Epithelial cell of esophagus (primary cell): ENCODE measurements at regions not wholly inside any gene's neighbourhood (a gene's known extent, or its start where the extent isn't known, plus 50 kb on each side); places are given as distances from the start of the nearest gene placed in this dataset.

ENCODE experiments used
- DNase-seq: peaks from one replicate; pipeline ENCODE4 v3.0.0; 2010; ENCODE audit warnings: low read depth
- H3K4me3 ChIP-seq: 2 replicates; pipeline ENCODE4 v1.5.1; 2011; ENCODE audit warnings: mild to moderate bottlenecking, low read length, control low read depth
- TF ChIP-seq, protein P1 (sequence below): IDR thresholded peaks from 2 replicates; pipeline ENCODE4 v1.5.1; 2011; ENCODE audit warnings: low read depth, mild to moderate bottlenecking, low read length, control low read depth, inconsistent platforms; ENCODE audit not compliant: insufficient read depth; ENCODE audit errors: missing control alignments

DNA sequence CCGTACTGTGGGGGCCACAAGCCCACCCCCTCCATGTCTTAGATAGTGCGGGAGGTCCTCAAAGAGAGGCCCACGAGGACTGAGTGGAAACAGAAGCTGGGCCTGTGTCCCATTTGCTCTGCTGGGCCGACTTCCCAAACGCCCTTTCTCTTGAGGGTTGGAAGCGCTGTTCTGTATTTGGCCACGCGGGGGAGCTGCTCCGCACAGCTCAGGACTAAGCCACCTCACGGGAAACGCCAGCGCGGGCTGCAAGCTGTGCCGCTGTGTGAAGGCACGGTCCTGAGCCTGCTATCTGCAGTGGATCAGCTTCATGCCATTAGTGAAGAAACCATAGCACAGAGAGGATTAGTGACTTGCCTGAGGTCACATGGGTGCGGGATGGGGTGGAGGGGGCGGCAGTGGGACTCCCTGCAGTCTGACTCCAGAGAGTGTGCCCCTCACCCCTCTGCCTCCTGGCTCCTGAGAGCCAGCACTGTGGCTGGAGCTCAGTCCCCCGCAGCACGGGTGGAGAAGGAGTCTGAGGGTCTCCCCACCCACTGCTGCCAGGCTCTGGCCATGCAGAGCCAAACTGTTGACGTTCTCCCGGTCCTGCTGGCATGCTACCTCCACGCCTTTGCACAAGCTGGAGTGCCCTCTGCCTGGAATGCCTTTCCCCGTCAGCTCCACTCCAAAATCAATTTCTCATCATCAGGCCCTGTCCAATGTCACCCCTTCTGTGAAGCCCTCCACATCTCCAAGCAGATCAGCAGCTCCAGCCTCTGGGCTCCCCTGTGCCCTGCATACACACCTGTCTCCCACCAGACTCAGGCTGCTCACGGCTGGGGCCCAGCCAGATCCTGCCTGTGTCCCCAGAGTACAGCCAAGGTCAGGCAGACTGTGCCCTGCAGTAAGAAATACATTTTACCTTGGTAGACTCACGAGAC lies 51.5 kb upstream of the LRRC32 start:
- DNase-seq: peak; percentile 79
- no peak overlapping the region for H3K4me3 ChIP-seq
- TF ChIP-seq, protein P1, sequence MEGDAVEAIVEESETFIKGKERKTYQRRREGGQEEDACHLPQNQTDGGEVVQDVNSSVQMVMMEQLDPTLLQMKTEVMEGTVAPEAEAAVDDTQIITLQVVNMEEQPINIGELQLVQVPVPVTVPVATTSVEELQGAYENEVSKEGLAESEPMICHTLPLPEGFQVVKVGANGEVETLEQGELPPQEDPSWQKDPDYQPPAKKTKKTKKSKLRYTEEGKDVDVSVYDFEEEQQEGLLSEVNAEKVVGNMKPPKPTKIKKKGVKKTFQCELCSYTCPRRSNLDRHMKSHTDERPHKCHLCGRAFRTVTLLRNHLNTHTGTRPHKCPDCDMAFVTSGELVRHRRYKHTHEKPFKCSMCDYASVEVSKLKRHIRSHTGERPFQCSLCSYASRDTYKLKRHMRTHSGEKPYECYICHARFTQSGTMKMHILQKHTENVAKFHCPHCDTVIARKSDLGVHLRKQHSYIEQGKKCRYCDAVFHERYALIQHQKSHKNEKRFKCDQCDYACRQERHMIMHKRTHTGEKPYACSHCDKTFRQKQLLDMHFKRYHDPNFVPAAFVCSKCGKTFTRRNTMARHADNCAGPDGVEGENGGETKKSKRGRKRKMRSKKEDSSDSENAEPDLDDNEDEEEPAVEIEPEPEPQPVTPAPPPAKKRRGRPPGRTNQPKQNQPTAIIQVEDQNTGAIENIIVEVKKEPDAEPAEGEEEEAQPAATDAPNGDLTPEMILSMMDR: peak; percentile 89

DNA sequence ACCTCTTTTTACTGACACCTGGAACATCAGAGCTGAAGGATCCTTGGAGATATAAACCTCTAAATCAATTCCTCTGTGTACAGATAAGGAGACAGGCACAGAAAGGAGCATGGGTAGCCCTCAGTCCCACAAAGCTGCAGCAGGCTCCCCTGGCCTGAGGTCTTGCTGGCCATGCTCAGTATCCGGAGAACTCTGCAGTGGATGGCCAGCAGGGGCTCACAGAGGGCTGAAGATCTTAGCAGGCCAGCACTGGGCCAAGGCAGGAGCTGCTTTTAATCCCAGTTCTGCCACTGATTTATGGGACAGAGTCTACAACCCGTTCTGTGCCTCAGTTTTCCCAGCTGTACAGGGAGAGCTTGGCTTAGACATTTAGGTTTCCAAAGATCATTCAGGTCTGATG lies 52.6 kb upstream of the LRRC32 start:
- H3K4me3 ChIP-seq: no peak overlapping the region
- TF ChIP-seq, protein P1: no peak
- DNase-seq: no peak

DNA sequence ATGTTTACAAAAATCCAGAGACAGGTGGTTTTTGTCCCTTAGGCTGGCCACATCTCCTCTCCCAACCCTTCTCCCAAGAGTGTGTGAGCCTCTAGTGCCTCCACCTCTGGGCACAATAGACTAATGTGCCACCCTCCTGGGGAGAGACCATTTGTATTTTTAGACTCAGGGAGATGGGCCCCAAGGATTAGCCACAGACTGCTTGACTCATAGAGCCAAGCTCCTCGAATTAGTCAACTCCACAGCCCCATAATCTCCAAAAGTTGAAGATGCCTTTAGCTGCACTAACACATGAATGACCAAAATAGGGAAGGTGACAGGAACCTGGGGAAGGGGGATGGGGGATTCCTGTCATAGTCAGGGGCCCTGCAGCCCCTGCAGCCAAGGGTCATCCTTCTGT lies 53.0 kb upstream of the LRRC32 start:
- no peak for DNase-seq
- TF ChIP-seq, protein P1: no peak
- no peak overlapping the region for H3K4me3 ChIP-seq

GRCh38 chr11:76724171-76724768 lies 53.7 kb upstream of the LRRC32 start:
- TF ChIP-seq, protein P1: no peak
- no peak for DNase-seq
- H3K4me3 ChIP-seq: no peak overlapping the region

- TF ChIP-seq, protein P1: no peak
- DNase-seq: no peak
- H3K4me3 ChIP-seq: no peak overlapping the region
Measured at GRCh38 chr11:76728227-76728626, 54.9 kb upstream of the TSKU start.

DNA sequence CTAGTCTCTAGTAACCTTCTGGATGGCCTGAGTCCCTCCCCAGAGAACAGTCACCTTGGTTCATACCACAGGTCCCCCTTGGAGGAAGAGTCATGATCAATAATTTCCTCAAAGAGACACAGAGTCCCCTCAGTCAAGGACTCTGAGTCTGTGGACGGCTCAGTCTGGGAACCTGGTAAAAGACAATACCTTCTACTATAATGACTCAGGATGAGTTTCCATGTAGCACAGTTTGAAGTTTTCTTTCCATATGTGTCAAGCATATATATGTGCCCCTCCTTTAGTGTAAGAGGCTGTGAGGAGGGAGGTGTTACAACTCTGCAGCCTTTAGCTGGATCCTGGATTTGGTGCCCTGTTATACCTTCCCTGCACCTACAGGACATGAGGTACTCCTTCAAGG lies 54.4 kb upstream of the TSKU start:
- TF ChIP-seq, protein P1: no peak
- H3K4me3 ChIP-seq: no peak overlapping the region
- DNase-seq: peak; percentile 21
